T-helper 2 cell treated with Interferon-gamma antibody and Interleukin-4, amounts not matched to agents 5 μg/mL and 100 μg/mL, for 36 hours (primary cell): ENCODE measurements at regions not wholly inside any gene's neighbourhood (a gene's known extent, or its start where the extent isn't known, plus 50 kb on each side); places are given as distances from the start of the nearest gene placed in this dataset.

Experiments
- DNase-seq: peaks from one replicate; pipeline ENCODE4 v3.0.0; 2021; ENCODE audit warnings: low spot score
- H3K27ac Mint-ChIP-seq: one replicate; pipeline ENCODE4 v1.8.0; 2021; ENCODE audit warnings: mild to moderate bottlenecking, mixed read lengths
- H3K27me3 Mint-ChIP-seq: one replicate; pipeline ENCODE4 v1.8.0; 2021; ENCODE audit warnings: low read depth, mixed read lengths
- H3K36me3 Mint-ChIP-seq: one replicate; pipeline ENCODE4 v1.8.0; 2021; ENCODE audit warnings: low read depth, mixed read lengths
- H3K4me1 Mint-ChIP-seq: one replicate; pipeline ENCODE4 v1.8.0; 2021; ENCODE audit warnings: low read depth, mixed read lengths
- H3K4me3 Mint-ChIP-seq: one replicate; pipeline ENCODE4 v1.8.0; 2022; ENCODE audit warnings: mild to moderate bottlenecking, moderate library complexity, mixed read lengths
- H3K9me3 Mint-ChIP-seq: one replicate; pipeline ENCODE4 v1.8.0; 2021; ENCODE audit warnings: mixed read lengths

- Mint-ChIP-seq H3K36me3 (no peaks in the 10 kb centered on the region), H3K4me3 (no peak overlapping the region), H3K4me1 (no peaks in the 10 kb centered on the region), H3K9me3 (no peaks in the 10 kb centered on the region), H3K27me3 (no peaks in the 10 kb centered on the region), H3K27ac (no peak overlapping the region)
- no peak for DNase-seq
Observed at GRCh38 chr9:86821006-86821845, 126.1 kb downstream of the GAS1 start.

DNA sequence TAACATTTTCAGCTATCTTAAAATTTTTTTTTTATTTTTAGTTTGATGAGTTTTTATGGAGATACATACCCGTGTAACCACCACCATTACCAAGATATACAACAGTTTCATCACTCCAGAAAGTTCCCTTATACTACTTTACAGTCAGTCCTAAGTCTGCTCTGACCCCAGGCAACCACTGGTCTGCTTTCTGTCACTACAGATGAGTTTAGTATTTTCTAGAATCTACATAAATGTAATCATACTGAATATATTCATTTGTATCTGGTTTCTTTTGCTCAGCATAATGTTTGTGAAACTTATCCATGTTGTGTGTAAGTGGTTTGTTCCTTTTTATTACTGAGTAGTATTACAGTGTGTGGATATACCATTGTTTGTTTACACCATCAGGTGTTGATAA, 127.8 kb downstream of the GAS1 start:
- H3K4me3 Mint-ChIP-seq = no peak overlapping the region
- no peak overlapping the region for H3K27ac Mint-ChIP-seq
- H3K4me1 Mint-ChIP-seq = no peaks in the 10 kb centered on the region
- no peak for DNase-seq
- no peaks in the 10 kb centered on the region for H3K9me3 Mint-ChIP-seq
- H3K36me3 Mint-ChIP-seq = no peaks in the 10 kb centered on the region
- H3K27me3 Mint-ChIP-seq = no peaks in the 10 kb centered on the region

- Mint-ChIP-seq H3K27ac (no peak overlapping the region), H3K4me3 (no peak overlapping the region), H3K4me1 (no peaks in the 10 kb centered on the region), H3K9me3 (no peaks in the 10 kb centered on the region), H3K36me3 (no peaks in the 10 kb centered on the region), H3K27me3 (no peaks in the 10 kb centered on the region)
- DNase-seq = no peak
Observed at GRCh38 chr9:86818636-86819035, 128.7 kb downstream of the GAS1 start.

GRCh38 chr9:86816868-86817267, 130.4 kb downstream of the GAS1 start:
- DNase-seq = no peak
- Mint-ChIP-seq H3K36me3 (no peaks in the 10 kb centered on the region), H3K4me1 (no peaks in the 10 kb centered on the region), H3K9me3 (no peaks in the 10 kb centered on the region), H3K27me3 (no peaks in the 10 kb centered on the region), H3K4me3 (no peak overlapping the region), H3K27ac (no peak overlapping the region)

DNA sequence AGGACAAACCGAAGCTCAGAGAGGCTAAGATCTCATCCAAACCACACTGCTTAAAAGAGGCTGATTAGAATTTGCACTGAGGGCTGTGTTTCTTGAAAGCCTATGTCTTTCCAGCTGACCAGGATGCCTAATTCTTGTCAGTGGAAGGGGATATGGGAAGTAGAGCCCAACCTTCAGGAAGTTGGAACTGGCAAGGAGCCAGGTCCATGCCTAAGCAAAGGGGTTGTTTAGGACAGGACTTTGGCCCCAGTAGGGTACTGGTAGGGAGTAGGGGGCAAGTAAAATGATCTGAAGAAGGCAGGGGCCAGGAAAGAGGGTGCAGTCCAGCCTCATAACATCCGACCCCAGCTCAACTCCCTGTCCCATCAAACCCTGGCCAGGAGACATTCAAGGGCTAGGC, 130.9 kb downstream of the GAS1 start:
- H3K4me1 Mint-ChIP-seq = no peaks in the 10 kb centered on the region
- H3K4me3 Mint-ChIP-seq = no peak overlapping the region
- H3K9me3 Mint-ChIP-seq = no peaks in the 10 kb centered on the region
- no peak overlapping the region for H3K27ac Mint-ChIP-seq
- no peak for DNase-seq
- no peaks in the 10 kb centered on the region for H3K36me3 Mint-ChIP-seq
- H3K27me3 Mint-ChIP-seq = no peaks in the 10 kb centered on the region

DNA sequence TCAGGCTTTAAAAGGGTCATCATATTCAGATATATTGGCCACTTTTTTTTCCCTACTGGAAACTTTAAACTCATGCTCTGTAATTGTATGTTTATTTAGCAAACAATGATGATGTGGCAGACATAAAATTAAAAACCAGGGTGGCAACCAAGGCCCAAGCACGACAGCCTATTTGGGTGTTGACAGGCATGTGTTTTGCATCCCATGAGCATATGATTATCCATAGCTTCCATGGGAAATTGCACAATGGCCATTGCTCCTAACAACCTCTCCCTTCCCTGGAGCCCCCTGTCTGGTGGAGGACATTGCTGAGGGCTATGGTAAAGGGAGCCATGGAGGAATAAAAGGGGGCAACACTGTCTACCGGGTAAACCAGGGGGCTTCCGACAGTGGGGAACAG, 134.7 kb downstream of the GAS1 start:
- no peak overlapping the region for H3K27ac Mint-ChIP-seq
- no peaks in the 10 kb centered on the region for H3K27me3 Mint-ChIP-seq
- H3K9me3 Mint-ChIP-seq = no peaks in the 10 kb centered on the region
- DNase-seq = no peak
- no peaks in the 10 kb centered on the region for H3K36me3 Mint-ChIP-seq
- H3K4me1 Mint-ChIP-seq = no peaks in the 10 kb centered on the region
- no peak overlapping the region for H3K4me3 Mint-ChIP-seq

- Mint-ChIP-seq H3K4me3 (no peak overlapping the region), H3K9me3 (no peaks in the 10 kb centered on the region), H3K27me3 (no peaks in the 10 kb centered on the region), H3K27ac (no peak overlapping the region), H3K36me3 (no peaks in the 10 kb centered on the region), H3K4me1 (no peaks in the 10 kb centered on the region)
- no peak for DNase-seq
Observed at GRCh38 chr9:86809759-86810367, 137.4 kb downstream of the GAS1 start.

DNA sequence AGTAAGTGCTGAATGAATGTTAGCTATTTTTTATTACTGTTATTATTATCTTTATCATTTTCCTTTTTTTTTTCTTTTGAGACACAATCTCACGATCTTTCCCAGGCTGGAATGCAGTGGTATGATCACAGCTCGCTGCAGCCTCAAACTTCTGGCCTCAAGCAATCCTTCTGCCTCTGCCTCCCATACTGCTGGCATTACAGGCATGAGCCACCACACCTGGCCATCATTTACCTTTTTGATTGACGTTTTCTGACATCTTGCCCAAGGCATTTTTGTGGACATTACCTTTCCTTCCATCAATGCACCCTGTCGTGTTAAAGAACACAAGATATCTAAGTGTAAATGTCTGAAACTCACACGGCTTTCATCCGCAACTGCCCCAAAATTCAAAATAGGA, 138.2 kb downstream of the GAS1 start:
- Mint-ChIP-seq H3K27ac (no peak overlapping the region), H3K9me3 (no peaks in the 10 kb centered on the region), H3K27me3 (no peaks in the 10 kb centered on the region), H3K4me3 (no peak overlapping the region), H3K36me3 (no peaks in the 10 kb centered on the region), H3K4me1 (no peaks in the 10 kb centered on the region)
- no peak for DNase-seq

GRCh38 chr9:86807367-86807976, 139.8 kb downstream of the GAS1 start:
- H3K4me1 Mint-ChIP-seq = no peaks in the 10 kb centered on the region
- DNase-seq = no peak
- H3K36me3 Mint-ChIP-seq = no peaks in the 10 kb centered on the region
- no peaks in the 10 kb centered on the region for H3K27me3 Mint-ChIP-seq
- H3K27ac Mint-ChIP-seq = no peak overlapping the region
- H3K9me3 Mint-ChIP-seq = peaks cover 8% of the 10 kb centered on the region
- H3K4me3 Mint-ChIP-seq = no peak overlapping the region

DNA sequence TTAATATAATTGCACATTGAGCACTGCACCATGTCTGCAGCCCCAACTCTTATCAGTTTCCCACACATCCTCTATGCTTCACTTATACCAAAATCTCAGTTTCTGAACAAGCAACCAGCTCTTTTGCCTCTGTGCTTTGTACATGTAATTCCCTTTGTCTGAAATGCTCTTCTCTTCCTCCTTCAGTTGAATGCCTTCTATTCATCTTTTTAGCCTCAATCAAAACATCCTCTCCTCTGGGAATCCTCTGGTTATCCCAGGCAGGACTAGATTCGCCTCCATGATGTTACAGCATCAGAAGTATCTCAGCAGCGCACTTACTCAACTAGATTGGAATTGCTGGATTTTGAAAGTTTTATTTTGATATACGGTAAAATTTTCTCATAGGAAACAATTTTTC, 143.3 kb downstream of the GAS1 start:
- H3K9me3 Mint-ChIP-seq = peaks cover 8% of the 10 kb centered on the region
- H3K27ac Mint-ChIP-seq = no peak overlapping the region
- DNase-seq = no peak
- H3K4me3 Mint-ChIP-seq = no peak overlapping the region
- no peaks in the 10 kb centered on the region for H3K4me1 Mint-ChIP-seq
- H3K36me3 Mint-ChIP-seq = no peaks in the 10 kb centered on the region
- H3K27me3 Mint-ChIP-seq = no peaks in the 10 kb centered on the region

- H3K4me1 Mint-ChIP-seq = no peaks in the 10 kb centered on the region
- H3K27ac Mint-ChIP-seq = no peak overlapping the region
- no peaks in the 10 kb centered on the region for H3K27me3 Mint-ChIP-seq
- DNase-seq = no peak
- peaks cover 8% of the 10 kb centered on the region for H3K9me3 Mint-ChIP-seq
- no peaks in the 10 kb centered on the region for H3K36me3 Mint-ChIP-seq
- H3K4me3 Mint-ChIP-seq = no peak overlapping the region
Observed at GRCh38 chr9:86802900-86803673, 144.2 kb downstream of the GAS1 start.

- H3K4me1 Mint-ChIP-seq = no peaks in the 10 kb centered on the region
- no peak for DNase-seq
- peaks cover 8% of the 10 kb centered on the region for H3K9me3 Mint-ChIP-seq
- no peaks in the 10 kb centered on the region for H3K27me3 Mint-ChIP-seq
- no peaks in the 10 kb centered on the region for H3K36me3 Mint-ChIP-seq
- no peak overlapping the region for H3K27ac Mint-ChIP-seq
- no peak overlapping the region for H3K4me3 Mint-ChIP-seq
Observed at GRCh38 chr9:86801246-86801645, 146.1 kb downstream of the GAS1 start.

GRCh38 chr9:86800681-86801080, 146.6 kb downstream of the GAS1 start:
- Mint-ChIP-seq H3K36me3 (no peaks in the 10 kb centered on the region), H3K27me3 (no peaks in the 10 kb centered on the region), H3K4me1 (no peaks in the 10 kb centered on the region), H3K9me3 (peaks cover 8% of the 10 kb centered on the region), H3K27ac (no peak overlapping the region), H3K4me3 (no peak overlapping the region)
- no peak for DNase-seq

DNA sequence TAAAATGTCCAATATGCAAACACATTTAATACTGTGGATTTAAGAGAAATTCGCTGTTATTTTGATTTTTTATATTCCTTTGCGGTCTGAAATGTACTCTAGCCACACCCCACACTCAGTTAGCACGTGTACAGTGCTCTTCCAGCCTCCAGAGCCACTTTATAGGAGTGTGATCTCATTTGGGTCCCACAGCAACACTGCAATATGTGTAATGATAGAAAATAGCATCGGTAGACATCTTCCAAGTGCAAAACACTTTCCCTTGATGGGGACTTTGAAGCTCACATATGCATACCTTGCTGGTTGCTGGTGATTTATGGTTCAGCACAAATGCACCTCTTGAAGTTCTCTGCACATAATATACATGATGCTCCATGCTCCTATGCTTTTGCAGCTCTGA, 148.3 kb downstream of the GAS1 start:
- Mint-ChIP-seq H3K9me3 (peaks cover 8% of the 10 kb centered on the region), H3K27ac (no peak overlapping the region), H3K36me3 (no peaks in the 10 kb centered on the region), H3K4me1 (no peaks in the 10 kb centered on the region), H3K4me3 (no peak overlapping the region), H3K27me3 (no peaks in the 10 kb centered on the region)
- DNase-seq = no peak
